Glomerular endothelial cell (primary cell): ENCODE measurements at regions not wholly inside any gene's neighbourhood (a gene's known extent, or its start where the extent isn't known, plus 50 kb on each side); places are given as distances from the start of the nearest gene placed in this dataset.

Source experiments
- DNase-seq: peaks from one replicate; pipeline ENCODE4 v3.0.0-alpha.2; 2011; ENCODE audit warnings: low read depth, low spot score; ENCODE audit errors: extremely low read depth

DNA sequence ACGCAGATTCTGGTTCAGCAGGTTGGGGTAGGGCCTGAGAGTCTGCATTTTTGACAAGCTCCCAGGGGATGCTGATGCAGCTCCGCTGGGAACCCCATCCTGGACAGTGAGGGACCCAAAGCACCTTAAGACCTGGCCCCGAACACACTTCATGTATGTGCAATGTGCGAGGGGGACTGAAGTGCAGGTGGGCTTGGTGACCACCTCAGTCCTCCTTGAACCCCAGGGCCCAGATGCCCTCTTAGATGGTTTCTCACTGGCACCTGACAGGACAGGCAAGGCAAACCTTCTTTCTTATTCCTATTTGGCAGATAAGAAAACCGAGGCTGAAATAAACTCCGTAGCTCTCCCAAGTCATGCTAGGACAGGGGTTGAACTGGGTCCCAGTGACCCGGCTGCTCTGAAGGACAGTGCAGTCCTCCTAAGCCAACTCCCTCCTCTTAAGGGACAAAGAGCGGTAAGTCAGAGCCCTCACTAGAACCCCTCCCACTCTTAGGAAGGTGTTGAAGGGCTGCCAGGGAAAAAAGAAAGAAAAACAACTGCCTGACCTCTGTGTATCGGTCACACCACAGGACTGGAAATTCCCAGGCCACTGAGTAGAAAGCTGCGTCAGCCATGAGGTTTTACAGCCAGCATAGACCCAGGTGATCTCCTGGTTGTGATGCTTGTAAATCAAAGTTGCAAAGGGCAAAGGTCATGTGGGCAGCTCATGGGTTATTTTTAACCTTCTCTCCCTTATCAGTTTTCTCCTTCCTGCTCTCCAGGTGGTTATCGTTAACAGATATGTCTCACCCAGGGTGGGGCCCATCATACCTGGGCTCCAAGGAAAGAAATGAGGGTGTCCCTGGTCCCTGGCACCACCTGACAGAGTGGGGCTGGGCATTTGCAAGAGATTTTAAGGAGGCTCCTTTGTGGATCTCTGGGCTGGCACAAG, 90.9 kb upstream of the SMNDC1 start:
- peak; percentile 96 for DNase-seq

GRCh38 chr10:110396284-110396651, 91.5 kb upstream of the SMNDC1 start:
- DNase-seq = no peak

DNA sequence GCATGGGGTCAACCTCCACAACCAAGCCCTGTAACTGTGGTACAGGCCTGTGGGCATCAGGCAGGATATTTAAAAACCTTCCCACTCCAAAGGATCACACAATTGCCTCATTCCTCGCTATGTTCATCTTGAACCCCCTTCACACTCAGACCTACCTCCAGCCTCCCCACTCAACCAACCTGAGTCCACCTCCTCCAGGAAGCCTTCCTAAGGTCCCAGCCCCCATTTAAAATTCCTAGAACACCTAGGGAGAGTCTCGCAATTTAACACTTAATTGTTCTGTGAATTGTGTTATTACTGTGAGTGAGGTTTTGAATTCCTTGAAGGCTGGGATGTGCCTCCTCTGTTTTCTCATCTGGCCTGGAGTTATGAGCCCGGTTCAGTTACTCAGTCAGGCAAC, 93.1 kb upstream of the SMNDC1 start:
- DNase-seq = no peak

DNA sequence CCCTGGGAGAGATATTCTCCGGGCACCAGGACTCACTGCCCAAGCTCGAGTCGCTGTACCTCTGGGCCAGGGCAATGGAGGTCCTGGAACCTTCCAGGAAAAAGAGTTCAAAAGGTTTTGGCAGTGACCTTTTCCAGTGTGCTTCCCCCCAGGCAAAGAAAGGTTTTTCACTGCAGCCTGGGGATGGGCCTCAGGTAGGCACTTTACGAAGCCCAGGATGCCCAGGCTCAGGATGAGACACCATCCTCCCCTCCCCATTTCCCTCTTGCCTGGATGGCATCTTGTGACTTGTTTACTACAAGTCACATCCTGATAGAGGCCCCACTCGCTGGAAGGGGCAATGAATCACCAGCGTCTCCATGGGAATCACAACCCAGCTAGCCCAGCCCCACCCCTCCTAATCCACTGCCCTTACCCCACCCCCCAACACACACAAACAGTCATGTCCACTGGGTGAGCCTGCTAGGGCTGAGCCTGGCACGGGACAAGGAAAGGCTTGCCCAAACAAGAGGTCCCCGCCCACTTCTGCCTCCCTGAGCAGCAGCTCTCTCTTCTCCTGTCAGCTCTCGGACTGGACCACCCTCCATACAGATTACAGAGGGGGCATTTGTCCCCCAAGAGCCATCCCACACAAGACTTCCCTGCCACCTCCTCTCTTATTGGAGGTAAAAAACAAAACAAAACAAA, 93.8 kb upstream of the SMNDC1 start:
- DNase-seq = peak; percentile 94

- DNase-seq = peak; percentile 99
These were observed 94.6 kb upstream of the SMNDC1 start for GRCh38 chr10:110399106-110399964.

GRCh38 chr10:110399965-110400933, 95.5 kb upstream of the SMNDC1 start:
- no peak for DNase-seq

- DNase-seq = no peak
These were observed 96.2 kb upstream of the DUSP5 start for GRCh38 chr10:110401401-110402076.

DNA sequence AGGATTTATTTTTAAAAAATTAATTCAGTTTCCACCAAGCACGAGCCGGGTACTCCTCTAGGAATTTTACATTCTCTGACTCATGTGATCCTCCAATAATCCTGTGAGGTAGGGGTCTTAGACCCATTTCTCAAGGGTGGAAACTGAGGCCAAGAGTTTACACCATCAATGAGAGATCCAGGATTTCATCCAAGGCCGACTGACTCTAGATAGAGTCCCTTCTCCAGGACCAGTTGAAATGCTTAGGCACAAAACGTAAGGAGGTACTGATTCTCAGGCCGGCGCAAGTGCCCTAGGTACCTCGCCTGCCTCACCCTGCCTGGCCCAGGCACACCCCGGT, 95.7 kb upstream of the DUSP5 start:
- no peak for DNase-seq

DNA sequence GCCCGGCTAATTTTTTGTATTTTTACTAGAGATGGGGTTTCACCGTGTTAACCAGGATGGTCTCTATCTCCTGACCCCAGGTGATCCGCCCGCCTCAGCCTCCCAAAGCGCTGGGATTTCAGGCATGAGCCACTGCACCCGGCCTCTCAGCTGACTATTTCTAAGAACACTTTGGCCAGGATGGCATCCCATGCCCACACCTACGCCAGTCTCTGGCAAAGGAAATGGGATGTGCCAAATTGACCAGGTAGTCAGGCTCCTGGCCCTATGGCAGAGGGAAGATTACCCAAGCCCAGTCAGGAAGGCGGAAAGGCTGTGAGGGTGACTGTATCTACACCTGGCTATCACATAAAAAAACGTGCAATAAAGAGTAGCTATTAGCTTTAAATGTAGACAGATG, 94.1 kb upstream of the DUSP5 start:
- DNase-seq = no peak

- no peak for DNase-seq
These were observed 93.3 kb upstream of the DUSP5 start for GRCh38 chr10:110404413-110404812.

DNA sequence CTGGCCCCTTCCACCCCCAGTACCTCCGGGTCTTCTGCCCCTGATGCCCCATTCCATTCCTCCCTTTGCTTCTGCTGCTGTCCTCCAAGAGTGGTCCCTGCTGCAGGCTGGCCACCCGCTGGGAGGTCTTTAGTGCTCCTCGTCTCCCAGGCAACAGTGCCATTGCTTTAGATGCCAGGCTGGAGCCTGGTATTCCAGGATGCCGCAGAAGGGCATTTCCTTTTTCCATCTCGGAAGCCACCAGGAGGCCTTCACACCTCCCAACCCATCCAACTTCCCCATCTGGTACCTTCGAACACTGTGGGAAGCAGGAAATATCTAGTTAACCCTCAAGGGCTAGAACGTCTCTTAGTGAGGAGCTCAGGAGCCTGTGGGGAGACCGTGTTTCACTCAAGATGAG, 92.9 kb upstream of the DUSP5 start:
- DNase-seq = no peak

- no peak for DNase-seq
These were observed 92.3 kb upstream of the DUSP5 start for GRCh38 chr10:110405380-110405779.

- DNase-seq = no peak
These were observed 90.2 kb upstream of the DUSP5 start for GRCh38 chr10:110407301-110408170.

DNA sequence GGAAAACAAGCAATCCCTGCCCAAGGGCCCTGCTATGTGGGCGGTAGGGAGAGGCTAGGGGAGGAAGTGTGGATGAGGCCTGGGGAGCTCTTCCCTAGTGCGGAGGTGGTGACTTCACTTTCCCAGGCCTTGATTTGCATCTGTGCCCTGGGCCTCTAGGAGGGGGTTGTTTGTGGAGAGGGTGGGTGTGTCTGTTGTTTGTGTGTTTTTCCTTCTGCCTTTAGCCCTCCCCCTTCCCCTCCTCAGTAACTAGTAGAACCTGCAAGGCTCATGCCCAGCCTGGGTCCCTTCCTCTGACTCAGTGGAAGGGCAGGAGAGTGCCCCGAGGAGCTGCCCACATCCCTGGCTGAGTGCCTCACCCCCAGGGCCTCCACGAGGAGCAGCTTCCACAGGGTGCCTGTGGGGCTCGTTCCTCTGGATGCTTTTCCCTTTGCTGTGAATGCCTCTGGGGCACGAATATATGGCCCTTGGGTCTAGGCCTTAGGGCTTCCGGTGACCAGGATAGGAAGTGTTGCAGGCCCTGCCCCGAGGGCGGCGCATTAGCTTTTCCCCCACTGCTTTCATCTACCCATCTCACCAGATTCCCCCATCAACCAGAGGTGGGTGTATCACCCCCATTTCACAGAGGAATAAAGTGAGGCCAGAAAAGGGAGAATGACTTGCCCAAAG, 89.4 kb upstream of the DUSP5 start:
- no peak for DNase-seq

- DNase-seq = no peak
These were observed 88.8 kb upstream of the DUSP5 start for GRCh38 chr10:110408943-110409342.

DNA sequence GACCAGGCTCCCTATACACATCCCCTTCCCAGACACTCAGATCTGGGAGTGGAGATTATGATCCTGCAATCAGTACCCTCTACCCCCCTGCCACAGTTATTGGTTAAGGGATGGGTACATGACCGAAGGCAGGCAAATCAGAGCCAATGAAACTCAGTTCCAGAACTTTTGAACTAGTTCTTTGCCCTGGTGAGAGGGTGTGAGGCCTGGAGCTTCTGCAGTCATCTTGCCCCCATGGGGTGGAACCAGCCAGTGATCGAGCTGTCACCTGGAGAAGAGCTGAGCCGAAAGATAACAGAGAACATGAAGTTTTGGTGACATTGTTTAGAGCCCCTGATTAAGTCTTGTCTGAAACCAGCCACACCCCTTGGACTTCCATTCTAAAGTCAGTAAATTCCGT, 88.2 kb upstream of the DUSP5 start:
- DNase-seq = no peak

DNA sequence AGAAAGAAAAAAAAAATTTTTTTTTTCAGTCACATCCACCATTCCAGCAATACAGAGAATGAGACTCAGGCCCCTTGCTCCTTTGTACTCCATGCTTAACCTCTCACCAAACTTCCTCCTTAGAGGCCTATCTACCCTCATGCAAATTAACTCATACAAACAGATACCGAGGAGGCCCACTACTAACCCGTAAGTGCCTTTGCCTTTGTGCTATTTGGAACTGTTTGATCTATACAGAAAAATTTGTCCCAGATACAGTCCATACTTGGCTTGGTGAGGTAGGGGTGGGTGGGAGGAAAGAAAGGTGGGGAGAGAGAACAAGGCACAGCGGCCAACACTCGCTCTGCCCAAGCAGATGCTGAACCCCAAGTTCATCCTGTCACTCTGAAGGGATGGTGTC, 87.8 kb upstream of the DUSP5 start:
- DNase-seq = no peak
